NOMO-1 (cell line): ENCODE measurements at regions not wholly inside any gene's neighbourhood (a gene's known extent, or its start where the extent isn't known, plus 50 kb on each side); places are given as distances from the start of the nearest gene placed in this dataset.
A peak's percentile ranks its signal among the peaks of the same experiment; 100 is the strongest.

Experiments used
- DNase-seq, 2 experiments: peaks; one replicate each; lab custom pipeline; 2025; ENCODE audit not compliant: unreplicated experiment in 2 of 2; lab: John Stamatoyannopoulos, UW

DNA sequence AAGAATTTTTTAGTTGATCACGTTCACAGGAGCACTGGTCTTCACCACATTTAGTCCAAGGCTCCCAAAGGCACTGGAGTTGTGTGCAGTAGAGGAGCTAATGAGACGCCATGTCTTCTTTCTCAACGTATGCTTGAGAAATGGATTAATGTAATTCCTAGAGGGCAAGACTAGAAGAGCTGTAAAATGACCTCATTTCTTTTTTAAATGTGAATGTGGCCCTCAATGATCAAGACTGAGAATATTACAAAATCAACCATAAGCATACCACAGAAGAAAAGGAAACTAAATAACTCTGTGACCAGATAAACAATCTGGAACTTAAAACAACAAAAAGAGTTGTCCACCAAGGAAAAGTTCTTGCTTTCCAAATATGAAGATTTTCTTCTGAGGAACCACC is 112.1 kb upstream of the THBS1 start:
- peak in 1 of 2 experiments; percentile 50 for DNase-seq

- DNase-seq, result no peak
Measured at GRCh38 chr15:39471785-39472574, 108.9 kb upstream of the THBS1 start.

GRCh38 chr15:39472621-39473297 is 108.1 kb upstream of the THBS1 start:
- peak; percentile 23 to 69 for DNase-seq

DNA sequence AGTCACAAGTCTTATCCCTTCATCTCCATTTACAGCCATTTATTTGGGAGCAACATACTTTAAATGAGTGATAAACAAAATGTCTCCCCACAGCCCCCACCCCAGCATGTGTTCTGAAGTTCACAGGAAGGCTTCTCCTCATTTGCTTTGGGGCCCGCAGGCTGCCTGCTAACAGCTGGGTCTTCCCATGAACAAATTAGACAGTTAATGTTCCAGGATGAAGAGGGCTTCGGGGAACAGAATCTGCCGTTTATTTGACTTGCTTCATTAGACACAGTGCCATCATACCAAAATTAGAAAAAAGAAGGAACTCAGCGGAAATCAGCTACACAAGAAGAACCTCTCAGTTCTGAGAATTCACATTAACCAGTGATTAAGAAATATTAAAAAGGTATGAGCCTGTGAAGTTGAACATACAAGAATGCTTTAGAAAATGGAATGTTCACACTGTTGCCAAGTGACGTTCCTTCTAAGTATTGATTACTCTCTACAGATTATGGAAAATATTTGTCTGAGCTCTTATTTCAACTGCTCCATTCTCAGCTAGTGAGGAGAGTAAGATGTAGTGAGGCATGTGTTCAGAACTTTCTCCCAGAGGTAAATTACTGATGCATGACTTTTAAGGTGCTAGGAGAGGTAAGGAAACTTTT is 107.5 kb upstream of the THBS1 start:
- no peak for DNase-seq

GRCh38 chr15:39474657-39475056 is 106.2 kb upstream of the THBS1 start:
- DNase-seq, result no peak

DNA sequence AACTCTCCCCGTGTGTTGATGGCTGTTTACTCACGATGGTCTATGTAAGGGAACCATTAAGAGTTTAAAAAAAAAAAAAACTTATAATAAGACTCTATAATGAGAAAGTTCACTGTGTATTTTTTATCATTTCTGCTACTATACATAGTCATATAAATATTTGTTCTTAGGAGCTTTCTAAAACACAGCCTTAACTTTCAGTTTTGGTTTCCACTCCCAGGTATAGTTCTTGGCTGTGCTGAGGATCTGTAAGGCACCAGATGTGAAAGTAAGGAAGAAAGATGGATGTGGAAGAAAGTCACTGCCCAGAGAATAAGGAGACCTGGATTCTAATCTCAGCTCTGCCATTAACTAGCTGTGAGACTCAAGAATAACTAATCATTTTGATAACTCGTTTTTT is 101.9 kb upstream of the THBS1 start:
- no peak for DNase-seq

GRCh38 chr15:39479911-39480310 is 101.0 kb upstream of the THBS1 start:
- DNase-seq, result no peak

DNA sequence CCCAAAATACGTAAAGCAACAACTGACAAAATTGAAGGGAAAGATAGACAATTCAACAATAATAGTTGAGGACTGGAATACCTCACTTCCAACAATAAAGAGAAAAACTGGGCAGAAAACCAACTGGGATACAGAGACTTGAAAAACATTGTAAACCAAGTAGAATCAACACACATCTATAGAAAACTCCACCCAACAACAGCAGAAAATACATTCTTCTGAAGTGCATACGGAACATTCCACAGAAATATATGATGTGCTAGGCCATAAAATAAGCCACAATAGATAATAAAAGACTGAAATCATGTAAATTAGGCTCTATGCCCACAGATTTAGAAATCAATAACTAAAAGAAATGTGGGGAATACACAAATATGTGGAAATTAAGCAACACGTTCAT is 98.4 kb upstream of the THBS1 start:
- DNase-seq, result no peak

DNA sequence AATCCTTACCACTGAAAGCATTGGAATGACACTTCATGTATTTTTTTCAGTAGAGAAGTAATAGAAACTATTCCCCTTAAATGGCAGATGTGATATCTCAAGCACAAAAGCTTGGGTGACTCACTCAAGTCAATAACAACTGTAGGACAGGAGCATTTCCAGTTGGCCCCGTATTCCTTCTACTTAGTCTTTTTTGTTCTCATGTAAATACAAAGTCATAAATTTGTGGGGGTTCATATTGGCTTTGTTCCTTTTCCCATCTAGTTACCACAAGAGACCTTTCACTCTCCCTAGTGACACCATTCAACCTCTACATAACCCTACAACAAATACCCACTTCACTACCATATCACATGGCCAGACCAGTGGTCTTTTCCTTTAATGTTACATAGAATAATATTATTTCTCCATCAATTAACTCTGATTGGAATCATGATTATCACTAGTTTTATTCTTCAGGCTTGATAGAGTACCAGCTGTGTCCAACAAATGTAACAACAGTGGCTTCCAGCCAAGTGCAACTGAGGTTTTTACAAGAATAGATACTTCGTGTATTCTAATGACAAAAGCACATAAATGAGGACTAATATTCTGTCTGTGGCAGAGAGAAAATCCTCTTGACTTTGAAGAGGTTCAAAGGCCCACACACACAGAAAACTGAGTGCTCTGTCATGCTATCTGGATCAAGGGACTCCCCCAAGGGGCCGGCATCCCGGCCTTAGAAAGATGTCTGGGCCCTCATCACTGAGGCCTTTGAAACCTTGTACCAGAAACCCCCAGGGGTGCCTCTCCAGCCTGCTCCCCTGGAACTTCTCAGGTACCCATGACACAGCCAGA is 94.0 kb upstream of the THBS1 start:
- no peak for DNase-seq

DNA sequence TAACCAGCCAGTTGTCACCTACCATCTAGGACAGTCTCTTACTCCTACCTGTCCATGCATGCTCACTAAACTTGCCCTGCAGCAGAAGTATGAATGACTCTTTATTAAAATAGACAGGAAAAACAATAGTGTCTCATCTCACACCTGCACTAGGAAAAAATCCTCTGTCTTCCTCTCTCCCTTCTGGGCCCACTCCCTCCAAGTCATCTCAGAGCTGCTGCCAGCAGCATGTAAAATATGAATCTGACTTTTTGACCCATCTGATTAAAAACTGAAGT is 93.5 kb upstream of the THBS1 start:
- DNase-seq, result no peak

DNA sequence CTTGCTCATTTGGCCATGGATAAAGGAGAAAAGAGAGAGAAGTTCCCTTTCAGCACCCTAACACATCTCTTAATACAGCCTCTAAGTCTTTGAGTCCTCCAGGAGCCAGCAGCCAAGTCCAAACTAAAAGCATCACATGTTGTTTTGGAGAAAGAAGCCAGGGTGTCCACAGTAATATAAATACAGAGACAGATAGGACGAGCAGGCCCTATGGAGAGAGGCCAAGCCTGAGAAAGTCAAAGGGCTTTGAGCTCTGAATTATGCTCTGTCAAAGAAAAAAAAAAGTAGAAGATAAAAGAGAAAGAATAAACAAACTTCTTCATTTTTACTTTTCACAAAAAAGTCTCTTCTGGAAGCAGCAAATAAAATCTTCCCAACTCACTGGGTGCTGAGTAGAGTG is 92.4 kb upstream of the THBS1 start:
- no peak for DNase-seq

DNA sequence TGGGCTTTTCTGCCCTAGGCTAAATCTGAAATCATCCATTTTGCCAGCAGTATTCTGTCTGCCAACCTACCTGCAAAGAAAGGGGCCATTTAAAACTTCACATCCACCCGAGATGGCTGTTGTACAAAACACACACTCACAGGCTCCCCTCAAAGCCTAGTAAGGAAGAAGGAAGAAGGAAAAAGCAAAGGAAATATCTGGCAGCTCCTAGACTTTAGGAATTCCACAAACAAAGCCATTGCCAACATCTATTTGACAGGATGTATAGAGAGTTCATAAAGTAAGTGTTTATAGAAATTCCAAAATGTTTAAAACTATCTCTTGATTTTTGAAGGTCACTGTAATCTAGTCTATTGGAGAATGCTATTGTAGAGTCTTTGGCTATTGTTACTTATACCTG is 91.9 kb upstream of the THBS1 start:
- no peak for DNase-seq

- no peak for DNase-seq
Measured at GRCh38 chr15:39491115-39491885, 89.6 kb upstream of the THBS1 start.

- DNase-seq, result no peak
Measured at GRCh38 chr15:39491886-39492490, 88.9 kb upstream of the THBS1 start.

DNA sequence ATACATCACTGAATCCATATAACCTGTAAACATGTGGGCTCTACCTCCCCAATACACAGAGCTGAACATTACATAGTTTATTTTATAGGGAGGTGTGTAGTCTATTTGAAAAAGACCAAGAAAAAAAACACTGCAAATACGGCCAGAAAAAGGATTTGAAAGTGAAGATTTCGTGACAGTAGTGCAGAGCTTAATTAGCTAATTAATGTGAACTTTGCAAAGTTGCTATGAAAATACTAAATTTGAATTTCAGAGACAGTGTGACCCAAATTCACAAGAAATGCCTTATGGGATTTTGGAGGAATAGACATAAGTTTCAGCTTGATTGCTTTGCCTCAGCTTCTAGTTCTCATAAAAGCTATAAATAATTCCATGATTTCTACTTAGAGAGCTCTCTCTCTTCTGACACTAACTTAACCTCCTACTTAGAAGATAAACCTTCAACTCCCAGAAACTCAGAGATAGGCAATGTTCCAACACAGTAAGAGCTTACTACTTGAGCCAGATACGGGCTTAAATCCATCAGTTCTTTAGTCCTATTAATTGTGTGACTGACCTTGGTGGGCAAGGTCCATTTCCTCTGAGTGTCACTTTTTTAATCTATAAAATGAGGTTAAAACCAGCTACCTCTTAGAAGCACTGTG is 87.3 kb upstream of the THBS1 start:
- DNase-seq, result peak; percentile 39 to 70

DNA sequence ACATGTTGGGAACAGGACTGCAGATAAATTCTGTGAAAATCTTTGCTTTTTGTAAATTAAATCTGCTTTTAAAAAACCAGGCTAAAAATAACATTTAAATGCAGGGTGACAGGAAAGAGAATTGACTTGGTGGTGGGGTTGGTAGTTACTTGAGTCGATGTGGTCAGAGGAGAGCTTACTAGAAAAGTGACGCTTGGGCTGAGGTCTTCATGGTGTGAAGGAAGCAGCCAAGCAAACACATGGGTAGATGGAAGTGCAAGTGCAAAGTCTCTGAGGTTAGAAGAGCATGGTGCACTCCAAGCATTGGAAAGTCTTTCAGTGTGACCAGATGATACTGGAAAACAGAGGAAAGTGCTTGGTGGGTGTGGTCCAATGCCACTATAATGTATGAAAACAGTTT is 86.4 kb upstream of the THBS1 start:
- DNase-seq, result no peak

GRCh38 chr15:39495871-39496840 is 84.7 kb upstream of the THBS1 start:
- no peak for DNase-seq

DNA sequence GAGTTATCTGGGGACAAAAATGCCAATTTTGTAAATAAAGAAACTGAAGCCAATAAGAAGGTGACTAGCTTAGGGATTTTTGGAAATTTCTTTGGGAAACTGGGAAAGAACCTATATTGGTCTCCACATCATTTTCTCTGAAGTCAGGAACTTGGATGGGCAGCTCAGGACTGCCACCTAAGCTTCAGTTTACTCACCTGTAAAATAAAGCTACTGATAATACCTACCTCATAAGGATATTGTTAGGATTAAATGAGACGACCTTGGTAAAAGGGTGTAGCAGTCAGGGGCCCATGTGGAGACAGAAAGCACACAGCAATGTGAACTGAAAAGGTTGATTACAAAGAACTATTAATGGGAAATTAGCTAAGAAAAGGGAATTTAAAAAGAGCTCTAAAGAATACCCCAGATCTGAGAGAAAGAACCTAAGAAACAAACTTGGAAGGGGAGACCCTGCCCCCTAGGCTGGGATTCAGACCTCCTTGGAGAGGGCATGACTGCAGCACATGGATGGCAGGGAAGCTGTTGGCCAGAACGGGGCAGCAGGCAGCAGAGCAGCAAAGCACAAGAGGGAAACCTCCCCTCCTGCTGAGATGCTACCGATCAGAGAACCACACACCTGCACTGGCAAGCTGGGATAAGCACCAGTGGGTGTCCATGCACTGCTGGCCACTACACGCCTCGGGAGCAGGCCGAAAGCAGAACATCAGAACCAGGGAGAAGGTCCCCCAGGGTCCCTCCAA is 83.7 kb upstream of the THBS1 start:
- no peak for DNase-seq
